HG02970 (cell line): ENCODE measurements at regions not wholly inside any gene's neighbourhood (a gene's known extent, or its start where the extent isn't known, plus 50 kb on each side); places are given as distances from the start of the nearest gene placed in this dataset.

Experiments used
- ATAC-seq: cut with Tn5 transposase; IDR thresholded peaks from one replicate; pipeline ENCODE4 v1.9.1; 2021; ENCODE audit warnings: mild to moderate bottlenecking, moderate library complexity, moderate number of reproducible peaks; ENCODE audit not compliant: unreplicated experiment, low FRiP score

DNA sequence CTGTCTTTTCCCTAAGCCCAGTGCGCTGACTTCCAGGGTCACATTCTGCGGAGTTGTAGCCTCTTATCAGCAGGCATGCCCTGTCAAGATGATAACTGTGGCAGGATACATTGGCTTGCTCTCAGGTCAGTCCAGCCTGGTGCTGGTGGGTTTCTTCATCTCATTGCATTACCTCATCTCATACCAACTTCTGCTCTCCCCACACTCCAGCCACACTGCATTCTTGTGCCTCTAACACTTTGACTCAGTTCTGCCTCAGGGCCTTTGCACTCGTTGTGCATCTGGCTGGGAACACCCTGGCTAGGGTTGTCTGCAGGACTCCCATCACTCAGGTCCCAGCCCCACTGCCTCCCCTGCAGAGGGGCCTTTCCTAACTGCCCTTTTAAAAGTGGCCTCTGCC is 110.3 kb upstream of the BACH2 start:
- no peak for ATAC-seq

- ATAC-seq = no peak
Measured at GRCh38 chr6:90406142-90406794, 109.6 kb upstream of the BACH2 start.

DNA sequence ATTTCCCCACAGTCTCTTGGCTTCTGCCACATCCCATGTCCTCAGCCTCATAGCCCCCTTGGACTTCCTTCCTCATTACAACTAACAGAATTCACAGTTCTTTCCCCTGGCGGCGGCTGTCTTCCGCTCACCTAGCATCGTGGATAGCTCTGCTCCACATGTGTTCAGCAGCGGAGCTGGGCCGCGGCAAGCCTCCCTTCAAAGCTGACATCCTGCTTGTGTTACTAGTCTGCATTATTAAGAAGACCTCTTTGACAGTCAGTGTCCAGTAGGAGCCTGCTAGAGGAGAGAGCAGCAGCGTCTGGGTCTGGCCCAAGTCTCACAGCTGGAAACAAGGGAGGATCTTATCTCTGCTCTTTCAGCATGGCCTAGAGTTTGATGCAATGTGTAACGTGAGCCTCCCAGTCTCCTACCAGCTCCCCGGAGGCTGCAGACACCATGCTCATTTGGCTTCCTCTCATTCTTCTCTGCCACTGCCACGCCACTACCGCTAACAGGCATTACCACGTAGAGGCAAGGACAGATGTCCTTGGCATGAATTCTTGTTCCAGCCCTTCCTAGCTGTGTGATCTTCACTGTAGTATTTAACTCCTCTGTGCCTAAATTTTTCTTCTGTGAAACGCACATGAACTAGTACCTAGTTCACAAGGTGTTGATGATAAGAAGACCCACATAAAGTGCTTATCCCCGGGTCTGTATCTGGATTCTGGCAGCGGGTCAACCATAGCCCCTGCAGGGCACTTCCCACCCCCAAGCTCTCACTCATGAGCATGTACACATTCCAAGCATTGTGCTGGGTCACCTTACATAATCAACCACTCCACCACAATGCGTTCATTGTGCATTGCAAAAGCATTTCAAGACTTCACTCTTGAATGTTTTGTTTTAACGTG is 107.1 kb upstream of the BACH2 start:
- ATAC-seq = no peak

DNA sequence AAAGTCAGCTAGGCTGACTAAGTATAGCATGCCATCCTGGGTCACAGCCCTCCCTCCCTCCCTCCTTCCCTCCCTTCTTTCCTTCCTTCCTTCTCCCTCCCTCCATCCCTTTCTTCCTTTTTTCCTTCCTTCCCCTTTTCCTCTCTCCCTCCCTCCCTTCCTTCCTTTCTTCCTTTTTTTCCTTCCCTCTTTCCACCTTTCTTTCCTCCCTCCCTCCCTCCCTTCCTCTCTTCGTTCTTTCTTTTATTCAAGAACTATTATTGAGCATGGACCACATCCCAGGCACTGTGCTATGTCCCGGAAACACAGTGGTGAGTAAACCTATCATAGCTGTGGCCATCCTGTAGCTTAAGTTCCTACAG is 106.2 kb upstream of the BACH2 start:
- ATAC-seq = no peak

DNA sequence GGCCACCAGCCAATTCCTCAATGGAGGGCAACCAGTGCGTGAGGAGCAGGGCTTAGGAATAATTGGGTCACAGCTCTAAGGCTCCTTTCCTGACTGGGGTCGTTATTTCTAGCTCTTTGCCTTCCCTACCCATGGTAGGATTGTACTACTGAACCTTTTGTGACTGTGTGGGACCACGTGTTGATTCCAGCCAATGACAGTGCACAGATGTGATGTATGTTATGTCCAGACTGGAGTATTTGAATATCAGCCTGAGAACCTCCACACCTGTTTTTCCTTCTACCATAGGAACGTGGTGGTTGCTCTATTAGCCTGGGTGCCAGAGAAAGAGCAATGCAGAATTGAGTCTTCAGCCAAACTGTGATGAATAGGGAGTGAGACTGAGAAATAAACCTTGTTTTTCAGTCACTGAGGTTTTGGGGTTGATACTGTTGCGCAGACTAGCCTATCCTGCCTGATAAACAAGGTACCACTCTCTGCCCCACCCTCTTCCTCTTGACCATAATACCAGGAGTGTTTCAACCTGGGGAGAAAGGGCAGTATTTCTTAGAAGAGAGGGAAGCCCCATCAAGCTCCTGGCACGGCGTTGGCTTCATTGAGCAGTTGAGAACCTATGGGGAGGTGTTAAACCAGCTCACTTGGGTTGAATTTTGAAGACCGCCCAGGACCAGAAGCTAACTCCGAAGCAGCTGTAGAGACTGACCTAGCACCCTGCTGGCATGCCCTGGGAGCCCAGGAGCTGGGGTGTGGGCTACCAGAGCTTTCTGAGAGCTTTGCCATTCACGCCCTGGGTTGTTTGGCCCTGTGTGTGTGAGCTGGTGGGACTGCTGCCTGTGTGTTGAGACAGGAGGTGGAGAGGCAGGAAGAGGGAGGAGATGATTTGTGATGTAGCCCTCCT is 105.5 kb upstream of the BACH2 start:
- ATAC-seq = no peak

DNA sequence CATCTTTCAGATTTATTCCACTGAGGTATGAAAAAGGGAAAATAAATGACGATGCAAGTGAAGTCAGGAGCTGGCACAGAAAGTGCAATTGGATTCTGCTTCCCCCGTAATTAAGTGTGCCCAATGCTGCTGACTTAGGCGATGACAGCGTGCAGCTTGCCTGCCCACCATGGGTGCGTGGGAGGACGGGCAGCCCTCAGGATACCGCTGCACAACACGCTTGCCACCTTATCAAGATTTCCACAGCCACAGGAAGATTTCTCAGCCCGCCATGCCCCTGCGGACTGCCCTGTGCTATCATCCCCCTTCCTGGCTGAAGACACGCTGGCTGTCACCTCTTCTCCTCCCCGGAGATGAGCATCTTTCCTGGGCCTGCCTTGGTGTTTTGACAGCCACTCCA is 103.3 kb upstream of the BACH2 start:
- ATAC-seq = no peak

DNA sequence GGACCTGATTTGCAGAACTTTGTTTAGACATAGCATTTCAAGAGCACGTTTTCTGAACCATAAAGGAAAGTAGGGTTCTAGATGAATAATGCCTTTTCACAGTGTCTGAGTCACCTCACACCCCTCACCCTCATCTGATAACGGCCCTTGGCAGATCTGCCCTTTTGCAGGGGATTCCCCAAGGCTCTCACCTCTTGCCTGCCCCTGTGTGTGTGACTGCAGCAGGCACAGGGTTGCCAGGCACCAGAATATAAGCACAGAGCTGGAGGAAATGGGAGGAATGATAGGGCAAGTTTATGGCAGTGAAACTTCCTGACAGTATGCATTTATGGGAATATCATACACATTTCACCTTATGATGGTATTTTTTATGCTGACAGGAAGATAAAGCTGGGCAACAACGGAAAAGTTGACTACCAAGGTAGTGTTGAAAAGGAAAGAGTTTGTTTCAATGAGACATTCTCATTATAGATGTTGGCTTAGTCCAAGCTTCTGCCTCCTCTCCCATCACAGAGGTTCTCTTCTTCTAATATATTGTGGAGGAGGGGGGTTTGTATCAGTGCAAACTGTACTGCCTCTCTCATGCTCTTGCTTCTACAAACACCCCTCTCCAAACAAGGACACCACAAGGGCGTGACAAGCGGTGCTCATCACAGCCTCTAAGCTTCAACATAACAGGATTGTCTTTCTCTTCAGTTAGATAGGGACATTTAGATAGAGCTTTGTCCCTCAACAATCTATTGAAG is 101.5 kb upstream of the BACH2 start:
- ATAC-seq = no peak

DNA sequence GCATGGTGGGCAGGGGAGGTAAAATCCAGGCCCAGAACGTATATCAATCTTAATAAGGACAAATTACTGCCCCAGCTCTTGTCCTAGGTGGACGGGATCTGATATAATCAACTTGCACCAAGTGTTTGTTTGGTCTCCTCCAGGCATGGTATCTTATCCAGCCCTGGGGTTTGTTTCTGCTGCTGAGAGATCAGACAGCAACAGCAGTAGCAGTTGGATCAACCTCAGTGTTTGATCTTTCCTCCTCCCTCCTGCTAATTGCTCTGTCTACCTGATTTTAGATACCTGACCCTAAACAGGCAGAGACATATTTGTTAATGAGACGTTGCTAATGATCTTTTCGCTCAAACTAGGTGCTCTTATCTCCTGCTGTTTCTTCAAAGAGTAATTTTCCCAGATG is 100.4 kb upstream of the BACH2 start:
- ATAC-seq = no peak

DNA sequence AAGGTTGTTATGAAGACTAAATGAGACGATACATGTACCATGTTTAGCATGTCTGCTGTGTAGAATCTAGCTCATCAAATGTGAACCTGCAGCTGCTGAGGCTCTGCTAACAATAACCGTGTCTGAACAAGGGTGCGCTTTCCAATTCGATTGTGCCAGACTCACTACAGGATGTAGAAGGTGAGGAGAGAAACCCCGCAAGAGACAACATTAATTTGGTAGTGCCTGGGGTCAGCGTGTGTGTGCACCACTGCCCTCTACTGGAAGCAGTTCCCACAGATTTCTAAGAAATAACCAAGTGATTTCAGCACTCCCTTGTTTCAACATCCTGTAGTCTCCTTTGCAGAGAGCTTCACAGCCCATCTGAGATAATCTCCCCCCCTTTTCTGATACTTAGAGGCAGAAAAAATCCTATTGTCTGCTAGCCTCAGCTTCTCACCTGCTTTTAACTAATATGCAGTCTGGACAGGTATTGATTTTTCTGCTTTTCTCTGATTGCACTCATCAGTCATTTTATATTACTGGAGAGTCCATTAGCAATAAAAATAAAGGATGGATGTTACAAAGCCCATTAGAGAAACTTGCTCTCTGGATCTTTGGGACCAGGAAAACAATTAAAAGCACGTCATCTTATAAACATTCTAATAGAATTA is 96.7 kb upstream of the BACH2 start:
- ATAC-seq = no peak

DNA sequence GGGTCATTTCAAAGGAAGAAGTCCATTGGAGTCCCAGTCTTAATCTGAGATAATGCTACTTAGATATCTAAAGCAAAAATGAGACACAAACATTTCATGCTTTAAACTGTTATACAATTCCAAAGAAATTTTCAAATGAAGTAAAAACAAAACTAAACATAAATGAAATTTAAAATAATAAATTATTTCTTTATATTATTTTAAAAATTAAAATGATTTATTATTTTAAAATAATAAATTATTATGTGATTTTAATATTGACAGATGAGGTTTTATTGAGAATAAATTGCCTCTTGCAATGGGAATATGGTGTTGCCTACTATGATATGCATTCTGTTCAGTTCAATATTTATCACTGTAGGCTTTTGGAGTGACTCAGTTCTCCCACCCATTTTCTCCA is 93.7 kb upstream of the BACH2 start:
- no peak for ATAC-seq

- no peak for ATAC-seq
Measured at GRCh38 chr6:90388395-90388794, 91.8 kb upstream of the BACH2 start.

DNA sequence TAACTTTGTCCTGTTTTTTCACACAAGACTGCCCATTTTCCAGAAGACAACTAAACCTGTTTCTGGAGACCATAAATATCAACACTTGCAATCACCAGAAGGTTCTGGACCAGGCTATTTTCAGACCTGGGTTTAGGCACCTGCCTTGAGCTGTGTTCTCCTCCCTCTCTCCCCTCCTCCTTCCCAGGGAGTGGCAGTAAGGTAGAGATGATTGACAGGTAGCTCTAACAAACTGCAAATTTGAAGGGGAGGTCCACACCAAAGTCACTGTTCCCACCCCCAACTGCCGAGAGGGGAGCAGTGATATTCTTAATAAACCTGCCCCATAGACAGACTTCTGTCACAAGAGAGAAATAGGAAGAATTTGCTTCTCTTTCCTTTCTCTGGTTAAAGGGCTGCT is 91.2 kb upstream of the BACH2 start:
- no peak for ATAC-seq

GRCh38 chr6:90387383-90387775 is 90.7 kb upstream of the BACH2 start:
- no peak for ATAC-seq

- no peak for ATAC-seq
Measured at GRCh38 chr6:90386399-90387382, 90.0 kb upstream of the BACH2 start.

GRCh38 chr6:90385759-90386313 is 89.2 kb upstream of the BACH2 start:
- no peak for ATAC-seq

- no peak for ATAC-seq
Measured at GRCh38 chr6:90384720-90385119, 88.1 kb upstream of the BACH2 start.

GRCh38 chr6:90383196-90383822 is 86.7 kb upstream of the BACH2 start:
- ATAC-seq = no peak

- no peak for ATAC-seq
Measured at GRCh38 chr6:90382760-90383159, 86.1 kb upstream of the BACH2 start.
